ENCODE measurements at regions not wholly inside any gene's neighbourhood (a gene's known extent, or its start where the extent isn't known, plus 50 kb on each side); places are given as distances from the start of the nearest gene placed in this dataset.
"Not testable (repeated sequence)": the region's sequence is repeated elsewhere in the genome, so short reads cannot be mapped to it uniquely, and the experiment has no call there.

GRCh38 chr18:79579807-79580497 is 99.7 kb upstream of the CTDP1 start:
- DNase-seq (ENCODE audit: low spot score): no peak

DNA sequence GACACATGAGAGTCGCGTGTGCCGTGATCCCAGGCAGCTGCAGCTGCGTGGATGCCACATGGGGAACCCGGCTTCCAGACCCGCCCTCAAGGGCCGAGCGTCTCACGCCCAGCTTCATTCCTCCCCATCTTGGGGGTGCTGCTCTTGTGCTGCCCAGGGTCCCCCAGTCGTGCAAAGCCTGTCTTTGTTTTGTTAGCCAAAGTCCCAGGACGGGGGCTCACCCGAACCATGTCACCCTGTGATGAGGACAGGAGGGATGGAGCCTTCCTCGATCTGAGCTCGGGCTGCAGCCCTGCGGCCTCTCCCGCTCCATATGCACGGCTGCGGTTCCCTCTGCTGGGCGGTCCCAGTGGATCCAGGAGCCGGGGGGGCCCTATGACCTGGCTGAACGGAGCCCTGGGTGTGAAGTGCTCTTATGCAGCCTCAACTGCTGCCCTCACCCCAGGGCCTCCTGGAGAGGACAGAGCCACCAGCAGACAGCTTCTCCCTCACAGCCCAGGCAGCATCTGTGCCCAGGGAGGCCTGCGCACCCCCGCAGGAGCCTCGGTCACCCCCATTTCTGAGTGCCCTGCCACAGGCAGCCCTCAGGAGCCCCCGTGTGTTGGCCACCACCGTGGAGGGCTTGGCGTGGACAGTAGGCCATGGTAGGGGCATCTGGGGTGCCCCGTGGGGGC is 99.0 kb upstream of the CTDP1 start:
- DNase-seq (ENCODE audit: low spot score): no peak

- DNase-seq (ENCODE audit: low spot score): no peak
Observed at GRCh38 chr18:79581406-79581805, 98.2 kb upstream of the CTDP1 start.

GRCh38 chr18:79581911-79582310 is 97.7 kb upstream of the CTDP1 start:
- no peak for DNase-seq (ENCODE audit: low spot score)

GRCh38 chr18:79582978-79583377 is 96.6 kb upstream of the CTDP1 start:
- DNase-seq (ENCODE audit: low spot score): no peak

- DNase-seq (ENCODE audit: low spot score): no peak
Observed at GRCh38 chr18:79583426-79583825, 96.2 kb upstream of the CTDP1 start.

- DNase-seq (ENCODE audit: low spot score): no peak
Observed at GRCh38 chr18:79583984-79584401, 95.6 kb upstream of the CTDP1 start.

GRCh38 chr18:79584491-79585394 is 94.9 kb upstream of the CTDP1 start:
- no peak for DNase-seq (ENCODE audit: low spot score)

DNA sequence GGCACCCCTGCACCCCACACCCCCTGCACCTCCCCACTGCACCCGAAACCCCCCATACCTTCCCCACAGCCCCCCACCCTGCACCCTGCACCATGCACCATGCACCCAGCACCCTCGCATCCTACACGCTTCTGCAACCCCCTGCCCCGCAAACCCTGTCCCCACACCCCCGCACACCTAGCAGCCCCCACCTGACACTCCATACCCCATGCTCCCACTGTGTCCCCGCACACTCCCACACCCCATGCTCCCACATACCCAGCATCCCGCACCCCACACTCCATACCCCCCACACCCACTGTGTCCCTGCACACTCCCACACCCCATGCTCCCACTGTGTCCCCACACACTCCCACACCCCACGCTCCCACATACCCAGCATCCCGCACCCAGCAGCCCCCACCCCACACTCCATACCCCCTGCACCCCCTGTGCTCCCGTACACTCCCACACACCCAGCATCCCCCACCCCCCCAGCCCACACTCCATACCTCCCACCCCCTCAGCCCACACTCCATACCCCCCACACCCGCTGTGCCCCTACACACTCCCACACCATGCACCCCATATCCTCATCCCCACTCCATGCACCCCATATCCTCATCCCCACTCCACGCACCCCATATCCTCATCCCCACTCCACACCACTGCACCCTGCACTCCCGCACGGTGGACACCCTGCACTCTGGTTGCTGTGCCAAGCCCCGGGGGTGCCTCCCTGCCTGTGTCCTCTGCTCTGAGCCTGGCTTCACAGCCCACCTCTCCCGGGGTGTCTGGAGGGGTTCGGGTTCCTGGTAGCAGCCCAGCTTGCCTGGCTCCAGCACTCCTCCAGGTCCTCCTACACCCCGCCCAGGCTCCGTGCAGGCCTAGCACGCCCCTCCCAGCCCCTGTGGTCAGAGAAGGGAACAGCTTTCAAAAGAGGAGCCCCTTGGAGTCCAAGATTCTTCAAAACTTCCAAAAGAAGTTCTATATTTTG is 93.9 kb upstream of the CTDP1 start:
- no peak for DNase-seq (ENCODE audit: low spot score)

- no peak for DNase-seq (ENCODE audit: low spot score)
Observed at GRCh38 chr18:79586436-79587225, 93.0 kb upstream of the CTDP1 start.

DNA sequence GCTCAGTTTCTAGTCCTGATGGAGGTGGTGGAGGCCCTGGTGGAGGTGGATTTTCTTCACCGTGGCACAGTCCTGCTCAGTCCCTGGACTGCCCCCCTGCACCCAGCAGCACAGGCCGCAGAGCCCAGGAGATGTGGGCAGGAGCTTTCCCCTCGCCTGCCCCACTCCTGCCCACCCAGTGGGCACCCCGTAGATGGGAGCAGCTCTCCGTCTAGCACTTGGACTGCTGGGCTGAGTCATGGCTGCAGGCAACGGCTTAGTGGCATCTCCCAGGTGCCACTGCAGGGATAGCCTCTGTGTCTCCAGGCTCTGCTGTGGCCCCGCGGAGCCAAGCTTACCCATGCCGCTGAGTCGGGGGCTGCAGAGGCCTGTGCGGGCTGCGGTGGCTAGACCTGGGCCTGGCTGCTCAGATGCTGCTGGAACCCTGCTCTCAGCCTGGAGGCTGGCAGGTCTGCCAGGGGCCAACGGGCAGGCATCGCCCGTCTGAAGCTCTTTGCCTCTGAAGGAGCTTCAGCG is 92.3 kb upstream of the CTDP1 start:
- no peak for DNase-seq (ENCODE audit: low spot score)

DNA sequence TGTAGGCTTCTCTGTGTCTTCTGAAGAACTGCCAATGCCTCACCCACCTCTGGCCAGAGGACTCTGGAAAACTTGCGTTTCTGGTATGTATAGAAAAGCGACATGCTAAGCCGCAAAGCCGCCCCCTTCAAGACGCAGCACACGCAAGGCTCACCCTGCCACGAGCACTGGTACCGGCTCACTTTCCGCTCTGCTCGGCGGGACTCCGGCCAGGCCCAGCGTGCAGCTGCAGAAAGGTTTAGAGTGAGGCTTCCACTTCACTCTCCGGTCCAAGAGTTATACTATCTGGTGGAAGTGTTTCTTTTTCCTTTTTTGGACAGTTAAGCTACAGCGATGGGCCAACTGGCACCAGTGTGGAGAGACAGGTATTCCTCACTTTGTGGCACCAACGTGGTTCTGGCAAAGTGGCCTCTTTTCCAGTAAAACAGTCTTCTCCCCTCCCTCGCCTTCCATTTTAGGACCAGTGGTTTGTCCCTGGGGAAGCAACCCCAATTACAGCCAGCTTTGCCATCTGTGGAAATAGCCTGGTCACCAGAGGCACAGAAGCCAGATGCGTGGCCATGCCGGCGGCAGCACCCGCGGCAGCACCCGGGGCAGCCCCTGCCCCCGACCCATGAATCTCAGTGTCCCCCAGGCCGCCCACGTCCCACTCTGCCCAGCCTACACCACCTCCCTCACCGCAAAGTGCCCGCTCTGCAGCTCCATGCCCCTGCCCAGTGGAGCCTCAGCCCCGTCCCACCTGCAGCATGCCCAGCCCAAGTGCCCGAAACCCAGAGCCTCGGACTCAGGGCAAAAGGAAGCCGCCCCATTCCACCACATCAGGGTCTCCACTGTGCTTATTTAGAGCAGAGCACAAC is 91.6 kb upstream of the CTDP1 start:
- DNase-seq (ENCODE audit: low spot score): no peak

GRCh38 chr18:79588636-79589481 is 90.7 kb upstream of the CTDP1 start:
- DNase-seq (ENCODE audit: low spot score): no peak

DNA sequence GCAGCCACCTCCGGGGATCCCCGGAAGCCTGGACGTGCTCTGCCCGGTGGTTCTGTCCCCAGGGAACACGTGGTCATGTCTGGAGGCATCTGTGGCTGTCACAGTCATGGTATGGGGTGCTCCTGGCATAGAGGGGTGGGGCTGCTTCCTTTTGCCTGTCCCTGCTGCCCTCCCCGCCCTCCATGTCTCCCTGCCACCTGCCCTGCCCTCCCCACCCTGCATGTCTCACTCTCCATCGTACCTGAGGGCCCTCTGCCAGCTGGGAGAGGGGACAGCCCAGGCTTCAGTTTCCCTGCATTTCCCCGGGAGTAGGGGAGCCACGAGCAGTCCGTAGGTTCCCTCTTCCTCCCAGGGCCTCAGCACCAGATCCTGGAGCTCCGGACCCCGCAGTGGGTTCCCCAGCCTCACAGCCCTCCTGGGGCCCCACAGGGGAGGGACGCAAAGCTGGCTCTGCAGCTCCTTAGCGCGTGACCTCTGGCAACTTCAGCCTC is 90.0 kb upstream of the CTDP1 start:
- DNase-seq (ENCODE audit: low spot score): no peak

- no peak for DNase-seq (ENCODE audit: low spot score)
Observed at GRCh38 chr18:79590191-79591031, 89.2 kb upstream of the CTDP1 start.

DNA sequence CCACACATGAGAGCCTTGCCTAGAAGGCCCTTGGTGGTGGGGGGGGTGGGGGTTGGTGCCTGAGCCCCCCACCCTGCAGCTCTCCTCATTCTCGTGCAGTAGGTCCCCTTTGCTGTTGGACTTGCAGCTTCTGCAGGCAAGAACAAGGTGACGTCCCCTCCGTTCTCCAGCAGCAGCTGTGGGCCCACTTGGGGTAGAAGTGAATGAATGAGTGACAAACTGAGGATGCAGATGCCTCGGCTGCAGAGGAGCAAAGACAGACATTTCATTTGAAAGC is 88.6 kb upstream of the CTDP1 start:
- no peak for DNase-seq (ENCODE audit: low spot score)

DNA sequence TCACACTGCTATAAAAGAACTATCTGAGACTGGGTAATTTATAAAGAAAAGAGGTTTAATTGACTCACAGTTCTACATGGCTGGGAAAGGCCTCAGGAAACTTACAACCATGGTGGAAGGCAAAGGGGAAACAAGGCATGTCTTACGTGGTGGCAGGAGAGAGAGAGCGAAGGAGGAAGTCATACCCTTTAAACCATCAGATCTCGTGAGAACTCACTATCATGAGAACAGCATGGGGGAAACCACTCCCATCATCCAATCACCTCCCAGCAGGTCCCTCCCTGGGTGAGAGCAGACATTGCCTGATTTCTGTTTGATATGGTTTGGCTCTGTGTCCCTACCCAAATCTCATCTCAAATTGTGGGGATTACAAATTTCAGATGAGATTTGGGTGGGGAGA is 86.9 kb upstream of the CTDP1 start:
- not testable (repeated sequence) for DNase-seq (ENCODE audit: low spot score)

DNA sequence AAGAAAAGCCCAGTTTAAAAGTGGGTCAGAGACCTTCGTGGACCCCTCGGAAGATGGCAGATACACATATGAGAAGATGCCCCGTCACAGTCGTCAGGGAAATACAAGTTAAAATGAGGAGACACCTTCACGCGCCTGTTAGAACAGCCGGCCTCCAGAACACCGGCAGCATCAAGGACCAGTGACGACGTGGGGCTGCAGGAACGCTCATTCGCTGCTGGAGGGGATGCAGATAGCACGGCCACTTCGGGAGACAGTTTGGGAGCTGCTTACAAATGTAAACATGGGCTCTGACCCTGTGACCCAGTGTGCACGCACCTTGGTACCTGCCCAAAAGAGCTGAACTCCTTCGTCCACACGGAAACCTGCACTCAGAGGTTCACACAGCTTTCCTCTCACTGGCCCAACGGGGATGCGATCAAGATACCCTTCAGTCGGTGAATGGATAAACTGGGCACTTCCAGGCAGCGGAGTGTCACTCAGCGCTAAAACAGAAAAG is 83.7 kb upstream of the CTDP1 start:
- DNase-seq (ENCODE audit: low spot score): no peak
